Activated T-cell treated with anti-CD3 and anti-CD28 coated beads, Interleukin-2, amount 50 U/mL, for 4 hours (primary cell): ENCODE measurements at regions not wholly inside any gene's neighbourhood (a gene's known extent, or its start where the extent isn't known, plus 50 kb on each side); places are given as distances from the start of the nearest gene placed in this dataset.

Experiments used
- ATAC-seq, 2 donors: fragments of 200-7000 bp; cut with Tn5 transposase; one replicate each; pipeline ENCODE4 v1.10.0; 2021
- DNase-seq: peaks from one replicate; pipeline ENCODE4 v3.0.0-alpha.2; 2020
- H3K27me3 Mint-ChIP-seq: one replicate; pipeline ENCODE4 v1.8.0; 2021; ENCODE audit warnings: low read depth, mixed read lengths
- H3K36me3 Mint-ChIP-seq: one replicate; pipeline ENCODE4 v1.8.0; 2022; ENCODE audit warnings: mixed read lengths; ENCODE audit not compliant: insufficient read depth
- H3K4me1 Mint-ChIP-seq: one replicate; pipeline ENCODE4 v1.8.0; 2021; ENCODE audit warnings: low read depth, mixed read lengths
- H3K4me3 Mint-ChIP-seq: one replicate; pipeline ENCODE4 v1.8.0; 2021; ENCODE audit warnings: mild to moderate bottlenecking, moderate library complexity, mixed read lengths
- H3K9me3 Mint-ChIP-seq: one replicate; pipeline ENCODE4 v1.8.0; 2021; ENCODE audit warnings: mixed read lengths

DNA sequence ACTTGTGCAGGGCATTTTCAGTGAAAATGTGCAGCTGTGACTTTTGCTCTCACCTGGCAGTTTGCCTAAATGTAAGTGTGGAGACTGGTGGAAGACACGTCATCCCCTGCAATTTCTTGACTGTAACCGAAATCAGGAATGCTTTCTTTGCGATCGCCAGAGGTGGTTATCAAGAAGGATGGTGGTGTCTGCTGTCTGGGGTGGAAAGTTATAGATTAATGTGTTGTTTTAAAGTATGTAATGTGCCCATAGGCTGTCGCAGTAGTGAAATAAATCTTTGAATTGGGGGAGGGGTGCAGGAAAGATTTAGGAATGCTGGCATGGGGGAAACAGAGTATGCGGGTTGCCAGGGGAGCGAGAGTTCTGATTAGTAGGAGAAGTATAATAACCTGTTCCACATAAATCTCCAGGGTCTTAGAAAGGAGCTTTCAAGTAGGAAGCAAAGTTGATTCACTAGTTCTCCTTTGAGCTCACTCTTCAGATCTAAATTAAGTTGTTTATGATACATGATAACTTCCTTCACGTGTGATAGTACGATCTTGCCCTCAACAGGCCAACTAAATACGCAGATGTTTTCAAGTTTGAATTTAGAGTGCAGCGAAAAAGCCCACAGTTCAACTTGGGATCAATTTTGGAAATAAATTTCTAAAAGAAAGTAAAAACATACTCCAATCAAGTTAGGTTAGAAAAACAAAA, 1520.0 kb upstream of the SLC10A2 start:
- DNase-seq = no peak
- Mint-ChIP-seq H3K4me1 (no peaks in the 10 kb centered on the region), H3K36me3 (no peaks in the 10 kb centered on the region), H3K27me3 (no peaks in the 10 kb centered on the region), H3K9me3 (peaks cover 3% of the 10 kb centered on the region), H3K4me3 (no peak overlapping the region)
- no peak for ATAC-seq

DNA sequence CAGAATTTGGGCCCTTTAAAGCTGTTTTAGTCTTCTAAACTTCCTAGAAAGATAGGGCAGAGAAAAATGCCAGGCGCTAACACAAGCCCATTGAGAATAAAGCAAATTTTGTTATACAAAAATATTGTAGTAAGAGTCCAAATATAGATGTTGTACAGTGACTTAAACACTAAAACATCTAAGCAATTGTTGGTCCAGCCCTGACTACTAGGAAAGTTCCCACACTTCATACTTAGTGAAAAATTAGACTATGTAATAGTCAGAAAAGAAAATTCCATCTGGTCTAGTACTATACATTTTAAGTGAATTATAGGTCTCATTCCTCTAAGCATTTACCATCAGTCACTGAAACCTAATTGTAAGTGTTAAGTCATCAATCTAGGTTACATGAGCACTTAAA, 1518.3 kb upstream of the SLC10A2 start:
- ATAC-seq (no peak), DNase-seq (no peak)
- Mint-ChIP-seq H3K9me3 (peaks cover 6% of the 10 kb centered on the region), H3K4me1 (no peaks in the 10 kb centered on the region), H3K36me3 (no peaks in the 10 kb centered on the region), H3K27me3 (no peaks in the 10 kb centered on the region), H3K4me3 (no peak overlapping the region)

DNA sequence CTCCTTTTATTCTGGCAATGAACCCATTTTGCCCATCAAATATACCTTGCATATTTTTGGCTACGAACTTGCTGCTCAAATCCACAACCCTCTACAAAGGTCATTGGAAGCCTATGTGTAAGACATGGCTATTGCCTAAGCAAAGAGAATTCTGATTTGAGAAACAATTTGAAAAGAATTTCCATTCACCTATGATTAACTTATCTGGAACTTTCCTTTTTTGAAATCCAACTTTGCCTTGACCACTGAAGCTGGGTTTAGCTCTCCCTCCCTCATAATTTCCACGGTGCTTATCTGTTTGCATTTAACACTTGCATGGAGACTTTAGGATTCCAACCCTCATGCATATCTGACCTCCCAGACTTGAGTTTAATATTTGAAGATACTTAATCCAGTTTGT, 1514.7 kb upstream of the SLC10A2 start:
- Mint-ChIP-seq H3K36me3 (no peaks in the 10 kb centered on the region), H3K27me3 (no peaks in the 10 kb centered on the region), H3K9me3 (peaks cover 6% of the 10 kb centered on the region), H3K4me1 (no peaks in the 10 kb centered on the region), H3K4me3 (no peak overlapping the region)
- DNase-seq (no peak), ATAC-seq (no peak)

DNA sequence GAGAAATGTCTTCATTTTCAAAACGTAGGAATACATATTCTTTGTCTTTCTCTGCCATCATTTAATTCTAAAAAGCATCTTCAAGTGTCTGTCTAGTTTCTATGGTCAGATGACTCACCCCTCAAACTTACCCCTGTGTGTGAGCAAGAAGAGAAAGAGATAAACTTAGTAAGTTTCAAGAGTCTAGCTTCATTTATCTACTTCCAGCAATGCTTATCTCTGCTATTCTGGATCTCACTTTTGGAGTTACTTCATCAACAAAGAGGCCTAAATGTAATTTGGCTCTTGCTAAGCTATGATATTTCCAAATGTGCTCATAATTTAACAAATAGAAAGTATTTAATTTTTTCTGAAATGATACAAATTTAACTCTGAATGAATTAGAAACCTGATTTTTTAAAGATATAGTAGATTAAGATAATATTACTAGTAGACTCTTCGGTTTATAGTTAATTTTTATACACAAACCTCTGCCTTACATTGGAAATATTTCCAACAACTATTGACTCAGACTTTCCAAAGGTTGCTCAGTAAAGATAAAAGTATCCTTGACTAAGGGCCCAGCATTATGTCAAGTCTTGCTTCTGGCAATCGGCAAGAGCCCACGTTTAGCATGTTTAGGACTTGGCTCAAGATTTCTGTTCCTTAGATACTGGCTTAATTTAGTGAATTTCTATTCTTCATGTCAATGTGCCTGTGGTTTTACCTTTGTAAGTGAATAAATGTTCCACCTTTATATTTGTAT, 1511.0 kb upstream of the SLC10A2 start:
- ATAC-seq (no peak), DNase-seq (no peak)
- Mint-ChIP-seq H3K4me1 (no peaks in the 10 kb centered on the region), H3K4me3 (no peak overlapping the region), H3K36me3 (no peaks in the 10 kb centered on the region), H3K9me3 (peaks cover 6% of the 10 kb centered on the region), H3K27me3 (no peaks in the 10 kb centered on the region)

DNA sequence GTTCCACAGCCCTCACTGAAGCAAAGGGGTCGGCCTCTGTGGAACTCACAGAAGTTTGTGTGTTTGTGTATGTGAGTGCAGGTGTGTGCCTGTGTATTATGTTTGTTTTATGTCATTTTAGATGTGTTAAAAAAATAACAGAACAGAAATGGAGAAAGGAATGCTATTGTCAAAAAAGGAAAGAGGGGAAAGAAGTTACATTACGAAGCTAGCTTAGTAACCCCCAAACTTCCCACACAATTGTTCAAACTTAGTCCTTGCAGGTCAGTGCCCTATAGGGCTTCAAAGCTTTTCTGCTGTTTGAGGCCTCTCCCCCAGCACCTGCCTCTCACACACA, 1505.6 kb upstream of the SLC10A2 start:
- H3K36me3 Mint-ChIP-seq = no peaks in the 10 kb centered on the region
- ATAC-seq (no peak), DNase-seq (no peak)
- no peaks in the 10 kb centered on the region for H3K9me3 Mint-ChIP-seq
- H3K27me3 Mint-ChIP-seq = no peaks in the 10 kb centered on the region
- H3K4me1 Mint-ChIP-seq = no peaks in the 10 kb centered on the region
- no peak overlapping the region for H3K4me3 Mint-ChIP-seq

DNA sequence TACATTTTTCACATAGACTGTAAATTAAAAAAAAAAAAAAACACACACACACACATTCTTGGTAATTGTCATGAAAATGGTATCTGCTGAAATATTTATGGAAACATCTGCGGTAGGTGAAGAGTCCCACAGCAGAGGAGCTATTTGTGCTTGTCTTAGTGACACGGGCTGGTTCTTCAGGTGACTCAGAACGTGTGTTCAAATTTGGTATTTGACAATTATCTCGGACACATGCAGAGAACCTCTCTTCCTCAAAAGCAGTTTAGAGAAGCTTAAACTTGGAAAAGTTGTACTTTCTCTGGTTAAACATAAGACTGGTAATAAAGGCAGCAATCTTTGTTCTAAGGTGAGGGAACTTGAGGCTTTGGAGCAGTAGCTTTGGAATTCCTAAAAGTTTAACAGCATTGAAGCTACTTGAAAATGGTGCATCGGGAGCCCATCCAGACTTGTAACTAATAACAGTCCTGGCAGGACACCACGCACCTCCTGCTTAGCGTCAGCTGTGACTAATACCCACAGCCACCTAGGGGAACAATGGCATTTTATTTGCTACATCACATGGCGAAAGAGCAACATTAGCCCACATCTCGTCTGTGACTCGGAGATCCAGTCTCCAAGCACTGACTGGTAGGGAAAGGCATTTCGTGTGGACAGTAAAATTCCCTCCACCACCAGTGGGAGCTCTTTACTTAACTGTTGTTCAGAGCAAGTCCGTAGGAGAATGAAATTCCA, 1505.1 kb upstream of the SLC10A2 start:
- no peaks in the 10 kb centered on the region for H3K9me3 Mint-ChIP-seq
- ATAC-seq = no peak
- H3K27me3 Mint-ChIP-seq = no peaks in the 10 kb centered on the region
- no peak overlapping the region for H3K4me3 Mint-ChIP-seq
- H3K36me3 Mint-ChIP-seq = no peaks in the 10 kb centered on the region
- no peaks in the 10 kb centered on the region for H3K4me1 Mint-ChIP-seq
- no peak for DNase-seq

DNA sequence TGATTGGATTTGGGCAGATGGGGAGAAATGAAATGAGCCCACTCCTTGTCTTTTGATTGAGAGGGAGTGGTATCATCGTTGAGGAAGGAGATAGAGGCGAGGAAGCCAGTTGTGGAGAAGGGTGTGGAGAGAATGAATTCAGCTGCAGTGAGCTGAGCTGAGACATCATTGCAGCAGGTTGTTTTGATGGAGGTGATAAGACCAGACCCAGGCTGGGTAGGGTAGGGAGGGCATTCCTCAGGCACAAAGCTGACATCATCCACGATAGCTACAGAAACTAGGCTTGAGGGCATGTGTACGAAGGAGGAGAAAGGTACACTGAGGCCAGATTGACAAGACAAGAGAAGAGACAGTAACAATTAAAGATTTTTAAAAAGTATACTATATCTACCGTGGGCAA, 1500.9 kb upstream of the SLC10A2 start:
- no peak for DNase-seq
- no peak for ATAC-seq
- H3K27me3 Mint-ChIP-seq = no peaks in the 10 kb centered on the region
- H3K9me3 Mint-ChIP-seq = no peaks in the 10 kb centered on the region
- no peaks in the 10 kb centered on the region for H3K36me3 Mint-ChIP-seq
- H3K4me1 Mint-ChIP-seq = no peaks in the 10 kb centered on the region
- no peak overlapping the region for H3K4me3 Mint-ChIP-seq

DNA sequence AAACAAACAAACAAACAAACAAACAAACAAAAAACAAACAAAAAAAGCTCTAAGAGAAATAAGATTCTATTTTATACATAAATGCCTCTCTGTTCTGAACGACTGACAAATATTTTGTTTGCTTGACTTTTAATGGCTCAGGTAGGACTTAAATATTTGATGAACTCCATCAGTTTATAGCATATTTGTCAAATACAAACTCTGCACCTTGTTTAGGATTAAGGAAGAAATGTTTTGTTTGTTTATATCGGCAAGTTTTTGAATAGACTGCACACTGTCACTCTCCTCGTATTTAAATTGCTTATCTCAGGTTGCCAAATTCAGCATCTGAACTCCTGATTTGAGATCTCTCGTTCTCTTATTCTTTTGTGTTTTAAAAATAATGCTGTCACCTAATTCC, 1499.7 kb upstream of the SLC10A2 start:
- no peaks in the 10 kb centered on the region for H3K4me1 Mint-ChIP-seq
- no peaks in the 10 kb centered on the region for H3K9me3 Mint-ChIP-seq
- no peak for DNase-seq
- H3K36me3 Mint-ChIP-seq = no peaks in the 10 kb centered on the region
- no peak for ATAC-seq
- no peak overlapping the region for H3K4me3 Mint-ChIP-seq
- H3K27me3 Mint-ChIP-seq = no peaks in the 10 kb centered on the region

DNA sequence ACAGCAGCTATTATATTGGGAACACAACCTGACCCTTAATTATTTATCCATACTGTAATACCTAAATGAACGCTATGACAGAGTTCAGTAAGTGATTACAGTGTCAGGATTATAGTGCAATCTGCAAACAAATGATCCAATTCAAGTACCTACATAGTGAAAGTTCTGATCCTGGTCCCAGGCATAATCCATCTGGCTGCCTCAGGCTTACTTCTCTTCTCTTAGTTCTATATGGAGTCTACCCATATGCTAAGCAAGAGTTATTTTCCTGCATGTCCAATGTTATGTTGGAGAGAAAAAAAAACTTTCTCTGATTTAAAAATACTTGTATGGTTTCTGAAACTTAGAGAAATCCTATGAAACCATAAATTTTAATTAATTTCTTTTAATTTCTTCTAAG, 1487.7 kb upstream of the SLC10A2 start:
- no peak for ATAC-seq
- Mint-ChIP-seq H3K9me3 (peaks cover 12% of the 10 kb centered on the region), H3K4me3 (no peak overlapping the region), H3K4me1 (no peaks in the 10 kb centered on the region), H3K27me3 (no peaks in the 10 kb centered on the region), H3K36me3 (no peaks in the 10 kb centered on the region)
- DNase-seq = no peak

DNA sequence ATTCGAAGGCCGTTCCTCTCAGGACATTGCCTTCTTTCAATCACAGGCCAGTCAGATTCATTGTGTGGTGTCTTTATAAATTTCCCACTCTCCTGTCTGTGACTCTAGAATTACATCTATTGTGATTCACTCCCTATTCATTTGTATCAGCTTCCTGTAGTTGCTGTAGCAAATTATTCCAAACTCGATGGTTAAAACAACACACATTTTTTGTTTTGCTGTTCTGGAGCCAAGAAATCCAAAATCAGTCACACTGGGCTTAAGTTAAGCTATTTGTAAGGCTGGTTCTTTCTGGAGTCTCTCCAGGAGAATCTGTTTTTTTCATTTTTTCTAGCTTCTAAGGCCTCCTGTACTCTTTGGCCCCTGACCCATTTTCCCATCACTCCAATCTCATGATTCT, 1487.0 kb upstream of the SLC10A2 start:
- peaks cover 12% of the 10 kb centered on the region for H3K9me3 Mint-ChIP-seq
- DNase-seq (no peak), ATAC-seq (no peak)
- H3K4me3 Mint-ChIP-seq = no peak overlapping the region
- no peaks in the 10 kb centered on the region for H3K36me3 Mint-ChIP-seq
- H3K4me1 Mint-ChIP-seq = no peaks in the 10 kb centered on the region
- no peaks in the 10 kb centered on the region for H3K27me3 Mint-ChIP-seq

DNA sequence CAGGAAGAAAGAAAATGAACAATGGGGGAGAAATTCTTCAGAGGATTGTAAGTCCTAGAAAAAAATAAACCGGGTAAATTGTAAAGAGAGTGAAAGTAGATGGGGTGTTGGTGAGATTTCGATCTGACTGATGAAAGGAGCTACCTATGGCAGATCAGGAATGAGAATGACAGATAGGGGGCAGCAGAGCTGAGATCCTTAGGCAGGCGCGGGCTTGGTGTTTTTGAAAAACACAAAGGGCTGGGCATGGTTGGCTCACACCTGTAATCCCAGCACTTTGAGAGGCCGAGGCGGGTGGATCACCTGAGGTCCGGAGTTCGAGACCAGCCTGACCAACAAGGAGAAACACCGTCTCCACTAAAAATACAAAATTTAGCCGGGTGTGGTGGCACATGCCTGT, 1468.6 kb upstream of the SLC10A2 start:
- ATAC-seq = no peak
- Mint-ChIP-seq H3K4me1 (no peaks in the 10 kb centered on the region), H3K4me3 (no peak overlapping the region), H3K9me3 (peaks cover 3% of the 10 kb centered on the region), H3K27me3 (no peaks in the 10 kb centered on the region), H3K36me3 (no peaks in the 10 kb centered on the region)
- no peak for DNase-seq

DNA sequence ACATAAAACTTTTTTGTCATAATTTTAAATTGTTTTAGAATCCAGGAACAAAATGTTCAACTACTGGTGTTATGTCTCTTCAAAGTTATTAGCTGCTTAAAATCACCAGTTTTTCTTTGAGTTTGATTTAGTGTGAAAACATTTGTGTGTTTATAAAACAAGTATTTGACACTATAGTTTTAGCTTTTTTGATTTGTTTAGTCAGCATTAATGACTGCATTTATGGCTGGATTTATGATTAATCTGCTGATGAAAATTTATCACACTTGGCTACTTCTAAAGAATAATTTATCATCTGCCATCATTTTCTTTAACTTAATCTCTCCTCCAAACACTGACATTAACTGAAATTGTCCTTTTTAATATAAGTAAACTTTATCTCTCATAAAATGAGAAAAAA, 1465.9 kb upstream of the SLC10A2 start:
- Mint-ChIP-seq H3K4me3 (no peak overlapping the region), H3K4me1 (no peaks in the 10 kb centered on the region), H3K9me3 (no peaks in the 10 kb centered on the region), H3K27me3 (no peaks in the 10 kb centered on the region), H3K36me3 (no peaks in the 10 kb centered on the region)
- no peak for ATAC-seq
- no peak for DNase-seq

DNA sequence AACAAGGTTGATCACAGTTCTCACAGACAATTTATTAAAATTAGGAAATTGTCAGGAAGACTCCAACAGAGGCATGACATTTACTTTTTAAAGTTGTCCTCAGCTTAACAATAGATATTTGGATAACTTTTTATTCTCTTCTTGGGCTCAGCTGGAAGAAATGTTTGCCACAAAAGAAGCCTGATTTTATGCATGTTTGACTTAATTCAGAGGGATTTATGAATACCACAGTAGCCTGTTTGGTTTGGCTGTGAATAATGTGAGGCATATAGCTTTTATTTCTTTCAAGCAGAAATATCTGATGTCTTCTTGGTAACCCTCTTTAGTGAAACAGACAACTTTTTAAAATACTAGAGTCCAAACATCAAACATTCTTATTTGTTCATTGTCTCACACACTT, 1464.5 kb upstream of the SLC10A2 start:
- ATAC-seq (no peak), DNase-seq (no peak)
- peaks cover 1% of the 10 kb centered on the region for H3K9me3 Mint-ChIP-seq
- H3K27me3 Mint-ChIP-seq = no peaks in the 10 kb centered on the region
- H3K4me1 Mint-ChIP-seq = no peaks in the 10 kb centered on the region
- no peaks in the 10 kb centered on the region for H3K36me3 Mint-ChIP-seq
- H3K4me3 Mint-ChIP-seq = no peak overlapping the region

DNA sequence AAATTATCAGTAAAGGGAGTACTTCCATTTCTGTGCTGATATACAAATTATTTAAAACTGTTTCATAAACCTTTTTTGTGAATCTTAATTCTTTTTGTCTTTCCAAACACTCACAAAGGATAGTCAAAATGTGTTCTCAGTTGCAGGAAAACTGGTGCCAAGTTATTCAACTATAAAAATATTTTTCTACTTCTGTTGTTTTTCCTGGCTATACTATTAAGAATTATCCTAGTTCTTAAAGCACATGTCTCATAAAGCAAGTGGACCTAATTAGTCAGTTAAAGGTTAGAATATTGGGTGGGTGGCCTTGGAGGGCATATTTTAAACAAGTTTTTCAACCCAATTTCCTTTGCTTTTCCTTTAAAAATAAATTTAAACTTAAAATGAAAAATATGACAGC, 1460.3 kb upstream of the SLC10A2 start:
- Mint-ChIP-seq H3K9me3 (peaks cover 10% of the 10 kb centered on the region), H3K36me3 (no peaks in the 10 kb centered on the region), H3K4me1 (no peaks in the 10 kb centered on the region), H3K27me3 (no peaks in the 10 kb centered on the region), H3K4me3 (no peak overlapping the region)
- no peak for ATAC-seq
- DNase-seq = no peak

DNA sequence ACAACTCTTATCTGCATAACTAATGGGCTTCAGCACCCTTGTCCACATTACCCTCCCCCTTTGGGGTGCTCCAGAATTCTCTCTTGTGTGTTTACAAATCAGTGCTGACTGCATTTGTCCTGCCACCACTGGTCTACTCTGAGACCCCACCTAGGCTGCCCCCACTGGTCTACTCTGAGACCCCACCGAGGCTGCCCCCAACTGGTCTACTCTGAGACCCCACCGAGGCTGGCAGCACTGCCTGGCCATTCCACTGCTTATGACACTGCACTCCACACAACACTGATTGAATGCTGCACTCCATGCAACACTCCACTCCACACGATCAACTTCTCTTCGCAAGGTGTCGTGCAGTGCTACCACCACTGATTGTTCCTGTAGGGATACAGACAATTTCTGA, 1459.2 kb upstream of the SLC10A2 start:
- no peaks in the 10 kb centered on the region for H3K4me1 Mint-ChIP-seq
- no peaks in the 10 kb centered on the region for H3K27me3 Mint-ChIP-seq
- ATAC-seq (no peak), DNase-seq (no peak)
- peaks cover 10% of the 10 kb centered on the region for H3K9me3 Mint-ChIP-seq
- no peaks in the 10 kb centered on the region for H3K36me3 Mint-ChIP-seq
- no peak overlapping the region for H3K4me3 Mint-ChIP-seq
